HG03095 (cell line): ENCODE measurements at regions not wholly inside any gene's neighbourhood (a gene's known extent, or its start where the extent isn't known, plus 50 kb on each side); places are given as distances from the start of the nearest gene placed in this dataset.
"Not testable (repeated sequence)": the region's sequence is repeated elsewhere in the genome, so short reads cannot be mapped to it uniquely, and the experiment has no call there.

Source experiments
- ATAC-seq: cut with Tn5 transposase; IDR thresholded peaks from one replicate; pipeline ENCODE4 v1.9.1; 2021; ENCODE audit warnings: moderate library complexity; ENCODE audit not compliant: unreplicated experiment

DNA sequence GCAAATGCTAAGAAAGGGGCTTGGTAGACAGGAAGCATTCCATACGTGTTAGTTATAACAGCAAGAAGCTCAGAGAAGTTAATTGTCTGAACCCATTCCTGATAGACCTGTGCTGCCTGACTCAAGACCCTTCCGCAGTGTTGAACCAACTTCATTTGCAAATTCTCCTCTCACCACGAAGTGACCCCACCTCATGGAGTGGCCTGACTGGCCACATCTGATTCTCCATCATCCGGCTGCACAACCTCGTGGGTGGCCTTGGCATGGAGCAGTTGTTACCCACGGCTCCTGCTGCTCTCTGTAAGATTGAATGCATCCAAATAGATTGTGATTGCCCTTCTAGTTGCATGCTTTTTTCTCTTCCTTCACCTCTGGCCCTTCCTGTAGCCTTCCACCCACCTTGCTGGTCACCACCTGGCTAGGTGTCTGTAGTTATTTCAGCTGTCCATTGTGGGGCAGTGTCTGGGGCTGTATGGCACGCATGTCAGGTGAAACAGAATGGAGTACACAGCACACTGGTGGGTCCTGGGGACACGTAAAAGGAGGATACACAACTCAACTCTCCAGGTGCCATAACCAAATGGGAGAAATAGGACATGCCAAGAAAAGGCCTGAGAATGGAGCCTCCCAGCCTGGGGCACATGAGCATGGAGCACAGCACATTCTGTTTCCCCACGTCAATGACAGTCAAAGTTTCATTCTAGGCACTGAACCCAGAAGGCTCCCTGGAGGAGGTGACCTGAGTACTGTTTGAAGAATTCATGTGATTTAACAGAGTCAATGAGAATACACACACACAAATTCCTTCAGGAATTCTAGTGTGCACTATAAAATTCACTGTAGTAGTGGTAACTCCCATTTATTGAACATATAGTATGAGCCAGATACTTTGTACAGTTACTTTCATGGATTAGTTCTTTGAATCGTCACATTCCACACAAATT, 70.5 kb upstream of the PTCH1 start:
- no peak for ATAC-seq

DNA sequence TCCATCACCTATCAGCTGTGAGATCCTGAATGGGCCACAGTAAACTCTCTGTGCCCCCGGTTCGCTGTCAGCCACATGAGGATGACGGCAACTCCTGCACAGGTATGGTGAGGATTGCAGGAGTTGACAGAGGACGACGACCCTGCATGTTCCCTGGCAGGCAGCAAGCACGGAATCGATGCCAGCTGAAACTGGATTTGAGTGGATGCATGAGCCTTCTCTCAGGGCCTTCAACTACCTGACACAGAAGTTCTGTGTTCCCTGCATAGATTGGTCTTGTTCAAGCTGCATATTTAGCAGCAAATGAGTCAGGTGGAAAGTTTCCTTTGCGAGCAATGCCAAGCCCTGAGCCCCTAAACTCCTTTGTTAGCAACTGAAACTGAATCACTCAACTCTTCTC, 69.6 kb upstream of the PTCH1 start:
- no peak for ATAC-seq

DNA sequence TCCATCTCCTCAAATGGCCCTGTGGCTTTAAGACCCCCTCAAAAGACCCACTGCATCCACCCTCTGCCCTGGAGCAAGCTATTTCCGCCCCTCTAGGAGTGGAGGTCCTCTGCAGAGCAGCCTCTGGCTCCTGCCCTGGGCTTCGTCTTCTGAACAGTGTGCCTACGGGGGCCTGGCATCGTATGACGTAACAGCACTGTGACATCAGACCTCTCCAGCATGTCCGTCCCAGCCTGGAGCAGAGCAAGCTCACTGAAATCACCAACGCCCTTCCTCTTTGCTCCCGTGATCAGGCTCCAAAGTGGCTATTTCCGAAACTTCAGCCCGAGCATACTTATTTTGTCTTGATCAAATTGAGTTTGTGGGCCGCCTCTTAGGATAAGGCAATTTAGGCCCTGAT, 69.1 kb upstream of the PTCH1 start:
- no peak for ATAC-seq

DNA sequence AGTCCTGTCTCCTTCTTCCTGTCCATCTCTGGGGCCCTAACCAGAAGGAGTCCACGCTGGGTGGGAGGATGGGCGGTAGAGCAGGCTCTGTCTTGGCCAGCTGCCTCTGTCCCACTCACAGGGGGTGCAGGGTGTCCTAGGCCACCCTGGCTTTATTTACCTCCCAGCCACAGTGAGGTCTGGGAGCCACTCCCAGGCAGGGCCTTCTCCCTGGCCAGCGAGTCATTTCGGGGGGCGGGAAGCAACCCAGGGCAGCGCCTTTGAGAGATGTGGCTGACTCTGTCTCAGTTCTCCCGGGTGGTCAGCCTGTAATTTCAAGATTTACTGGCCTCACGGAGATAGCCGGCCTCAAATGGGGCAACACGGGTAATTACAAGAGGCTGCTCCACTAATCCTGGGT, 67.4 kb upstream of the PTCH1 start:
- ATAC-seq = no peak

DNA sequence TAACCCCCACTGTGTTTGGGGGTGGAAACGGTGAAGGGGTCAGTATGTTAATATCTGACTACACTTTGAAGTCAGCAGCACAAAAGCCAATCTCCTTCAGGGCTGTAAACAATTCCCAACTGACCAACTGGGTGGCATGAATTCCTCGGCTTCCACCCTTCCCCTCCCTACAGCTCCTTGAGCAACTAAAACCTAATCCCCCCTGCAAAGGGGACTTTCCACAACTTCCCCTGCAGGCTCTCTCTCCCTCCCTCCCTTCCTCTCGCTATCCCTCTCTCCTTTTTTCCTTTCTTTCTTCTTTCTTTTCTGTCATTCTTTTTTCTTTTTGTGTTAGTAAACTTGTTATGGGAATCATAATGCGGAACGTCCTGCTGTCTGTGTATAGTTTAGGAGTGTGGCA, 65.1 kb upstream of the PTCH1 start:
- ATAC-seq = no peak

DNA sequence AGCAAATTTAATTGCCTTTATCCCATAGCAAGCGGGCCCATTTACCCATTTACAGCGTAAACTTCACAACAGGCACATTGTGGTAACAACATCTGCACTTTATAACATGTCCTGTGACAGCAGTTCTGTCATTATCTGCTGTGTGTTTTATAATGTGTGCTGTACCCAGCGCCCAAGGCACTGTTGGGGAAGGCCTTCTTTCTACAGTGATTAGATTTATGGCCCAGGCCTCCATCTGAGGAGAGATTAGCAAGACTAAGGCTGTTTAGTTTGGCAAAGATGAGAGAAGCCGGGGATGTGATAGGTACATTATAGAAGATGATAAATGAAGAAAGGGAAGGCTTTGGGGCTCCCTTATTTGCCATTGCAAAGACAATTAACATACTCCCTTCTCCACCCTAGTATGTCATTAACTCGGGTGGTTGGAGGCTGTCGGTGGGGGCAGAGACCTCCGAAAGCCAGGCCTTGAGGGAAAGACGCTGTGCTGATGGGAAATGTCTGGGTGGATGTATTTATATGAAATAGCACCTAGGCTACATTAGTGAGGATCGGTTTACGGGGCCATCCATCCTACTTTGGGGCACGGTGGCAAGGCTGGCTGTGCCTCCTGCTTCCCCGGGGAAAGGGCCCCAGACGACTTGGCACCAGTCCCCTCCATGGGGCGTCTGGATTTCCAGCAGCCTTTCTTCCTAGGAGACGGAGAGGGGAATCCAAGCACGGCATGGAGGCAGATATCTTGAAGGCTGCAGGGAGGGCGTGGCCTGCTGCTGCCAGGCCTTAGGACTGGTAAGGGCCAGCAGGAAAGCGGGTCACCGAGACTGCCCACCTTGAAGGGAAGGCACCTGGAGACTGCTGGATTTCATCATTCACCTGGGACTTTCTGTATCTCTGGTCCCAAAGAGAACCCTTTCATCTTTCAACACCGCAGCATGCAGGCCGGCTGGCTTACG, 64.3 kb upstream of the PTCH1 start:
- no peak for ATAC-seq

DNA sequence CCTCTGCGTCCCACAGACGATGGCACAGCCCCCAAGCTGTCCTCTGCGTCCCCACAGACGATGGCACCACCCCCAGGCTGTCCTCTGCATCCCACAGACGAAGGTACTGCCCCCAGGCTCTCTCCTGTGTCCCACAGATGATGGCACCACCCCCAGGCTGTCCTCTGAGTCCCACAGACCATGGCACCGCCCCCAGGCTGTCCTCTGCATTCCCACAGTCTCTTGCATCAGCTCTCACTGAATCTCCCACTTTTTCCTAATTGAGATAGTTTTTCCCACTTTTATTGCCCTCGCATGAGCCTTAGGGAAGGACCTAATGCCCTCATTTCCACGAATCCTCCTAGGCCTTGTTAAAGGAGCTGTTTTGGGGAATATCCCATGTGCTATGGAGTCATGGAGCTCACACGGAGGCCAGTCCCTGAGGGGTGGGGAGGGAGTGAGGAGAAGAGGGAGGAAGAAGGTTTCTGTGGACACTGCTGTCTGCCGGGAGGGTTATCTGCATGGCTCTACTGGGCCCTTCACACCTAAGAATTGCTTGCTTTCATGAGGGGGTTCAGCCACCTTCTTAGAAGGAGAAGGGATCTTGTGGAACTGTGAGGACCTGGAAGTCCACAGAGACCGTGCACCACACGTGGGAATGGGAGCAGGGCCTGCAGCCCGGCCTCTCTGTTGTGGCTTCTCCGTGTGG, 58.2 kb upstream of the PTCH1 start:
- ATAC-seq = no peak

DNA sequence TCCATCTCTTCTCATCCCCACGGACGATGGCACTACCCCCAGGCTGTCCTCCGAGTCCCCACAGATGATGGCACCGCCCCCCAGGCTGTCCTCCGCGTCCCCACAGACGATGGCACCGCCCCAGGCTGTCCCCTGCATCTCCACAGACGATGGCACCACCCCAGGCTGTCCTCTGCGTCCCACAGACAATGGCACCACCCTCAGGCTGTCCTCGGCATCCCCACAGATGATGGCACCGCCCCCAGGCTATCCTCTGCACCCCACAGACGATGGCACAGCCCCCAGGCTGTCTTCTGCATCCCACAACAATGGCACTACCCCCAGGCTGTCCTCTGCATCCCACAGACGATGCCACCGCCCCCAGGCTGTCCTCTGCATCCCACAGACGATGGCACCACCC, 57.4 kb upstream of the PTCH1 start:
- no peak for ATAC-seq

DNA sequence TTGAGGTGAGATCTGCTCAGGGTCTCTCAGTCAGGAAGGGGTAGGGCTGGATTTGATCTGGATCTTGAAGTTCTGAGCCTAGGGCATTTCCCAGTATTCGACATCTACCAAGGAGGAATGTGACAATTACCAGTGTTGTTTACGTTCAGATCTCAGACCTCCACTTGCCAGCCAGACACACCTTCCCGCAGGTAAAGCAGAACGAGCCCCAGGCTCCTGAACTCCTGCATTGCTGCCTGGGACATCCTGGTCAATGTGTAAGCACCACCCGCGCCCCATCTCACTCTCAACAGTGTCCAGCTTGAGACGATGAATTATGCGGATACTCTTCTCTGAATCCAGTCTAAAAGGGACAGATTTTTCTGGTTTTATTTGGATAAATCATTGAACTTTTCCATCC, 56.7 kb upstream of the PTCH1 start:
- no peak for ATAC-seq

DNA sequence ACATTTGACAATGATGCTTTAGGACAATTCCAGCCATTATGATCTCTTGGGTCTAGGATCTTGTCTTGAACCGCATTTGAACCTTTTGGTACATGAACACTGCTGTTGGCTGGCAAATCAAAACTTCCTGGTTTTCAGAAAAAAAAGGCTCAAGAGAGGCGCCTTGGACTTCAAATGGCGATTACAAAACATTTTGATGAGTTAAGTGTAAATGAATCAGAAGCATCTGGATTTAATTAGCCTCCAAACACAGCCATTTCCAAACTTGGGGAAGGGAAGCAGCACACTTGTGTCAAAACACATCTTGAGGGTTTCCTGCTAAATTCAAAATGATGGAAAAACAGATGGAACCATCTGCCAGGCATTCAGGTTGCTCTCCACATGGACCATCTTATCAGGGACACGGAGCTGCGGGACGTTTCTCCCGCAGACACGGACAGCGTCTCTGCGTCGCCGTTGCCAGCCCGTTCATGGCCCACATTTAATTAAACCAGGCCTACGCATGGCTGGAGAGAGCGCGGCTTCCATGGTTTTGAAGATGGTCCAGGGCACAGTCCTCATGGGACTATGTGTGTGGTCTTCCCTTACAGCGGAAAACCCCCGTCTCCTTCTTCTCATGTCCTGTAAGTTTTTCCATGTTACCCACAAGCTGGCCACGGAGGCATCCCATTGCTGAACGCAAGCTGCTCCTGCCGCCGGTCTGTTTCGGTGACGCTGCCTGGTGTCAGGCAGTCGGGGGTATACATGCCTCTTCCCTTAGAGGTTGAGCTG, 55.8 kb upstream of the PTCH1 start:
- no peak for ATAC-seq

DNA sequence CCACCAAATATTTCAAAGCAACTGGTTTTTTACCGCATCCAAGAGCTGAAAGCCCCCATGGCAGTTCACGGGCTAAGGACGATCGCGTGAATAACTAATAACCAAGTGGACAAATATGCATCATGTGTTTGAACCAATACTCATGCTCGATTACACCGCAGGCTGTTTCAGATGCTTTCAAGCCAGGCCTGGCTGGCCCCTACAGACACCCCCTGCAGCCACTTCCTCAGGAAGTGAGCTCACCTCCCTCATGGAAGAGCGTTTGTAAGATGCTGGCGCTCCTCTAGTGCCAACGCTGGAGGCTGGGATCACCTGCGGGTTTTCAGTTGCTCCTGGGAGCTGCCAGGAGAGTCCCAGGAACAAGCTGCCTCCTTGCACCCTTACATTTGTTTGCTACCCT, 53.9 kb upstream of the PTCH1 start:
- no peak for ATAC-seq

DNA sequence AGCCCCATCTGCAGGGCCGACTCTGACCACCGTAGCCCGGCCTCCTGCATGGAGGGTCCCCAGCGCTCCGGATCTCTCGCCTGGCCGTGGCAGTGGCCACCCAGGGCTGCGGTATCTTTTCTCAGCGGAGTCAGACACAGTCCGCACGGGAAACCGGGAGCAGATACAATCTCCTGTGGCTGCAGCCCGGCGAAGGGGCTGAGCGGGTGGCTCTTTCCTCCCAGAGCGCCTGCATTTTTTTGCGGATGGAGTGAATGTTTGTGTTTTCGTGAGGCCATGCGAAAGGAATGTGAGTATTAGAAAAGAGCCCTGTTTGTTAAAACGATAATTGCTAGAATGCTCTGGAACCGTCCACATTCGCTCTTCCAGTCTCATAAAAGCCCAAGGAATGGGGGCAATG, 53.4 kb upstream of the PTCH1 start:
- ATAC-seq = no peak

DNA sequence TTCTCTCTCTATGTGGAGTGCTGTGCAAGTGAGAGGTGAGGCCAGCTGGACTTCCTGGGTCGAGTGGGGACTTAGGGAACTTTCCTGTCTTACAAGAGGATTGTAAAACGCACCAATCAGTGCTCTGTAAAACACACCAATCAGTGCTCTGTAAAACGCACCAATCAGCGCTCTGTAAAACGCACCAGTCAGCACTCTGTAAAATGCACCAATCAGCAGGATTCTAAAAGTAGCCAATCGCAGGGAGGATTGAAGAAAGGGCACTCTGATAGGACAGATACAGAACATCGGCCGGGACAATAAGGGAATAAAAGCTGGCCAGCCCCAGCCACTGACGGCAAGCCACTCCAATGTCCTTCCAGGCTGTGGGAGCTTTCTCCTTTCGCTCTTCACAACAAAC, 52.0 kb upstream of the PTCH1 start:
- ATAC-seq = not testable (repeated sequence)
